ENCODE measurements at regions not wholly inside any gene's neighbourhood (a gene's known extent, or its start where the extent isn't known, plus 50 kb on each side); places are given as distances from the start of the nearest gene placed in this dataset.

DNA sequence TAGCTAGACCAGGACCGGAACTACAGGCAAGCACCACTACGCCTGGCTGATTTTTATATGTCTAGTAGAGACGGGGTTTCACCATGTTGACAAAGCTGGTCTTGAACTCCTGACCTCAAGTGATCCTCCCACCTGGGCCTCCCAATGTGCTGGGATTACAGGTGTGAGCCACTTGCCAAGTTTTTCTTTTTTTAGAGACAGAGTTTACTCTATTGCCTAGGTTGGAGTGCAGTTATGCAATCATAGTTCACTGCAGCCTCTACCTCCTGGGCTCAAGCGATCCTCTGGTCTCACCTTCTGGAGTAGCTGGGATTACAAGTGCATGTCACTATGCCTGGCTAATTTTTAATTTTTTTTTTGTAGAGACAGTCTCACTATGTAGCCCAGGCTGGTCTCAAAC is 201.5 kb upstream of the TBX3 start:
- no peak overlapping the region for H3K4me3 Mint-ChIP-seq
- H3K27ac Mint-ChIP-seq = no peak overlapping the region
- H3K9me3 Mint-ChIP-seq (ENCODE audit: low read depth) = peaks cover 2% of the 10 kb centered on the region
- DNase-seq (no peak), ATAC-seq (no peak)
- CTCF ChIA-PET = no interaction called here
- no peaks in the 10 kb centered on the region for H3K36me3 Mint-ChIP-seq
- H3K4me1 Mint-ChIP-seq = no peaks in the 10 kb centered on the region
- no peaks in the 10 kb centered on the region for H3K27me3 Mint-ChIP-seq

DNA sequence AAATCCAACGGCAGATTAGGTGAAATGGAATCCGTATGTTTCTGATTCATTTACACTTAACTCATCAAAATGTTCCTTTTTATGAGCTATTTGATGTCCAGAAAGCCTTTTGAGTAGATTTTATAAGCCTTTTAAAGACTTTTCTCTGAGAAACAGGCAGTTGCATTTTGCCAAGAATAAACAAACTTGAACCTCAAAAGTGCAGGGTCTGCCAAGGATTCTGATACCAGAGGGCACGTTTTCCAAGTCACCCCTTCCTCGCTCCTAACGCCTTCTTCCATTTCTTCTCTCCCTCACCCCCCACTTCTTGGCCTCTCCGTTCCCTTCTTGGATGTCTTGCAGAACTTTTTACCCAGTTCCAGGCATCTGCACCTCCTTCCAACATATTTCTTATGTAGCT is 200.6 kb upstream of the TBX3 start:
- no peaks in the 10 kb centered on the region for H3K27me3 Mint-ChIP-seq
- CTCF ChIA-PET = no interaction called here
- H3K36me3 Mint-ChIP-seq = no peaks in the 10 kb centered on the region
- no peak overlapping the region for H3K27ac Mint-ChIP-seq
- H3K4me1 Mint-ChIP-seq = no peaks in the 10 kb centered on the region
- H3K9me3 Mint-ChIP-seq (ENCODE audit: low read depth) = no peaks in the 10 kb centered on the region
- no peak for DNase-seq
- no peak overlapping the region for H3K4me3 Mint-ChIP-seq
- no peak for ATAC-seq

GRCh38 chr12:114882083-114882482 is 198.1 kb upstream of the TBX3 start:
- Mint-ChIP-seq H3K27me3 (no peaks in the 10 kb centered on the region), H3K4me1 (no peaks in the 10 kb centered on the region), H3K9me3 (ENCODE audit: low read depth) (peaks cover 2% of the 10 kb centered on the region), H3K4me3 (no peak overlapping the region), H3K36me3 (no peaks in the 10 kb centered on the region), H3K27ac (no peak overlapping the region)
- DNase-seq (no peak), ATAC-seq (no peak)
- CTCF ChIA-PET = no interaction called here

GRCh38 chr12:114879354-114879753 is 195.4 kb upstream of the TBX3 start:
- no peaks in the 10 kb centered on the region for H3K27me3 Mint-ChIP-seq
- ATAC-seq (no peak), DNase-seq (no peak)
- no peak overlapping the region for H3K4me3 Mint-ChIP-seq
- H3K4me1 Mint-ChIP-seq = no peaks in the 10 kb centered on the region
- peaks cover 2% of the 10 kb centered on the region for H3K9me3 Mint-ChIP-seq (ENCODE audit: low read depth)
- no peaks in the 10 kb centered on the region for H3K36me3 Mint-ChIP-seq
- H3K27ac Mint-ChIP-seq = no peak overlapping the region
- CTCF ChIA-PET = no interaction called here

DNA sequence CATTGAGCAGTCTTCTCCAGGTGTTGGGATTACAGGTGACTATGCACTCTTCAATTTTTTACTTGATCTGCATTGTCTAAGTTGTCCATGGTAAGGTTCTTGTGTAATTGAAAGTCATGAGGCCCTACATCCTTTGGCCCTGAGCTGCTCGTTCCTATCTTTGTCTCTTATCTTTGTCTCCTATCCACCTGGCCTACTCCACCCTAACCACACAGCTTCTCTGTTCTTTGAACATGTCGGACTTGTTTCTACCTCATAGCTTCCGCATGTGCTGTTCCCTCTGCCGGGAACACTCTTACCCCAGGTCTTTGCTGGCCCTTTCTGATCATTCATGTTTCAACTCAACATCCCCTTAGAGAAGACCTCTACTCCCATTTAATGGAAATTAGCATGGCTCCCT is 194.8 kb upstream of the TBX3 start:
- Mint-ChIP-seq H3K27me3 (no peaks in the 10 kb centered on the region), H3K4me3 (no peak overlapping the region), H3K27ac (no peak overlapping the region), H3K36me3 (no peaks in the 10 kb centered on the region), H3K9me3 (ENCODE audit: low read depth) (peaks cover 2% of the 10 kb centered on the region), H3K4me1 (no peaks in the 10 kb centered on the region)
- CTCF ChIA-PET = no interaction called here
- DNase-seq (no peak), ATAC-seq (no peak)

GRCh38 chr12:114876968-114877680 is 193.1 kb upstream of the TBX3 start:
- H3K4me3 Mint-ChIP-seq = no peak overlapping the region
- no peaks in the 10 kb centered on the region for H3K27me3 Mint-ChIP-seq
- no peak for ATAC-seq
- CTCF ChIA-PET = no interaction called here
- H3K36me3 Mint-ChIP-seq = no peaks in the 10 kb centered on the region
- H3K9me3 Mint-ChIP-seq (ENCODE audit: low read depth) = peaks cover 4% of the 10 kb centered on the region
- H3K4me1 Mint-ChIP-seq = no peaks in the 10 kb centered on the region
- no peak overlapping the region for H3K27ac Mint-ChIP-seq
- no peak for DNase-seq

DNA sequence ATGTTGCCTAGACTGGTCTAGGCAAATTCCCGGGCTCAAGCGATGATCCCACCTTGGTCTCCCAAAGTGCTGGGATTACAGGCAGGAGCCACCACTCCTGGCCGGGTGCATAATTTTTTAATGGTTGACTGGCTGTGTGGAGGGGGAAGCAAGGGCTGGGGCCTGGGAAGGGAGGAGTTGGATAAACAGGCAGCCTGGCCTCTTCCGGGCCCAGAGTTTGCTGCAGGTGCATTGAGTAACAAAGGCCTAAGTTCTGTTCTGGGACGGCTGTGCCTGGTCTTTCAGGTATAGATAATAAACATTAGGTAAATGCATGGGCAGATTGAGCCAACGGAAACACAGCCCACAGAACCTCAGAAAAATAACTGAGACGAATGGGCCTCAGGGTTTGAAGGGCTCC is 191.3 kb upstream of the TBX3 start:
- Mint-ChIP-seq H3K4me1 (no peaks in the 10 kb centered on the region), H3K27ac (no peak overlapping the region), H3K36me3 (no peaks in the 10 kb centered on the region), H3K27me3 (no peaks in the 10 kb centered on the region), H3K4me3 (no peak overlapping the region), H3K9me3 (ENCODE audit: low read depth) (peaks cover 5% of the 10 kb centered on the region)
- ATAC-seq (no peak), DNase-seq (no peak)
- CTCF ChIA-PET = no interaction called here

- H3K4me1 Mint-ChIP-seq = no peaks in the 10 kb centered on the region
- no peak overlapping the region for H3K27ac Mint-ChIP-seq
- CTCF ChIA-PET = no interaction called here
- DNase-seq (no peak), ATAC-seq (no peak)
- H3K27me3 Mint-ChIP-seq = no peaks in the 10 kb centered on the region
- H3K9me3 Mint-ChIP-seq (ENCODE audit: low read depth) = peaks cover 3% of the 10 kb centered on the region
- H3K36me3 Mint-ChIP-seq = no peaks in the 10 kb centered on the region
- H3K4me3 Mint-ChIP-seq = no peak overlapping the region
Observed at GRCh38 chr12:114873656-114874055, 189.7 kb upstream of the TBX3 start.

DNA sequence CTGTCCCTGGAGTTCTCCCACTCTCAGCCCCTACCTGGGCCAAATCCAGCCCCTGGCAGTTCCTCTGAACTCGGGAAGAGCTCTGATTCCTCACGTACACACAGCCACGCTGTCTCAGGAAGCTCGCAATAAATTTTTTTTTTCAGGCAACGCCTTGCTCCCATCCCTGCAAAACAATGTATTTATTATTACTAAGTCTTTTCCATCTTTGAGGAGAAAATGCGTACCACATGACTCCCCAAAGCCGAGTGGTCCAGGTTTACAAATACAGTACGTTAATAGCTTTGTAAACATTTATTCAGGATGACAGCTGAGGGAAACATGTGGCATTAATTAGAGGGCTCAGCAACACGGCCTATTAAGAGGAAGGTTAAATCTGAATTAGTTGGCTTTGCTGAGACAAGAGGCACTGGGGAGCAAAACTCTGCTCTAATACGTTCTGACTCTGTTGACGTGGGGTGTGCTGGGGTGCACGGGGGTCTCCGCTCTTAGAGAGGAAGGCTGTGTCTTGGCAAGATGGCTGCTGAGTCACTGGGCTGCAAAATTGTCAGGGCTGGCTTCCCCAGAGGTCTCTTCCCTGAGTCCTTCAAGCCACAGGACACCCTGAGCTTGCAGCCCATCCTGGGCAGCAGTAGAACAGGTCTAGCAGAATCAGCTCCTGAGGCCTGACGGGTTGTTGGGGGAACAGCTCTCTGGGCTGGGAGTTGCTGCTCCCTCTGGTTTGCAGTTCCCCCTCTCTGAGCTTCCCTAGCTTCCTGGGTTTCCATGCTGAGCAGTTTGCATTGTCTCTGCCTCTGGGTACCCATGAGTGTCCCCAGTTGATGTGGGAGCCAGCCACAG is 185.2 kb upstream of the TBX3 start:
- Mint-ChIP-seq H3K27me3 (no peaks in the 10 kb centered on the region), H3K4me1 (no peaks in the 10 kb centered on the region), H3K9me3 (ENCODE audit: low read depth) (peaks cover 4% of the 10 kb centered on the region), H3K36me3 (no peaks in the 10 kb centered on the region), H3K27ac (no peak overlapping the region), H3K4me3 (no peak overlapping the region)
- CTCF ChIA-PET = no interaction called here
- DNase-seq (no peak), ATAC-seq (no peak)

DNA sequence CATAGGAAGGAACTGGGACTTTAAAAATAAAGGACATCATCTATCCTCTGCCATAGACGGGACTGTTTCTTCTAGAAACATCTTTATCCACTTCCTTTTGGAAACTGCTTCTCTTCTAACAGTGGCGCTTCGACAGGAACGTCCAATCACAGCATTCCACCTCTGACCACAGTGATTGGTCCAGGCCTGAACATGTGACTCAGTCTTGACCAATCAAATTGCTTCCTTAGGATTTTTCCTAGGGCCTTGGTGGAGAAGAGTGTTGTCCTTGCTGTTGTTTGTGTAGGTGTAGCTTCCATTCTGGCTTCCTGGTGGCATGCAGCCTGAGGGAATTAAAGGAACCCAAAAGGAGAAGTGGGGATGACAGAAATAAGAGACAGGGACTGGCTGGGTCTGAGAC is 182.4 kb upstream of the TBX3 start:
- Mint-ChIP-seq H3K9me3 (ENCODE audit: low read depth) (peaks cover 10% of the 10 kb centered on the region), H3K36me3 (no peaks in the 10 kb centered on the region), H3K27ac (no peak overlapping the region), H3K4me1 (no peaks in the 10 kb centered on the region), H3K4me3 (no peak overlapping the region), H3K27me3 (no peaks in the 10 kb centered on the region)
- ATAC-seq (no peak), DNase-seq (no peak)
- CTCF ChIA-PET = no interaction called here

GRCh38 chr12:114864837-114865551 is 181.0 kb upstream of the TBX3 start:
- Mint-ChIP-seq H3K4me3 (no peak overlapping the region), H3K36me3 (no peaks in the 10 kb centered on the region), H3K9me3 (ENCODE audit: low read depth) (peaks cover 10% of the 10 kb centered on the region), H3K27ac (no peak overlapping the region), H3K4me1 (no peaks in the 10 kb centered on the region), H3K27me3 (no peaks in the 10 kb centered on the region)
- no peak for ATAC-seq
- DNase-seq = no peak
- CTCF ChIA-PET = no interaction called here

DNA sequence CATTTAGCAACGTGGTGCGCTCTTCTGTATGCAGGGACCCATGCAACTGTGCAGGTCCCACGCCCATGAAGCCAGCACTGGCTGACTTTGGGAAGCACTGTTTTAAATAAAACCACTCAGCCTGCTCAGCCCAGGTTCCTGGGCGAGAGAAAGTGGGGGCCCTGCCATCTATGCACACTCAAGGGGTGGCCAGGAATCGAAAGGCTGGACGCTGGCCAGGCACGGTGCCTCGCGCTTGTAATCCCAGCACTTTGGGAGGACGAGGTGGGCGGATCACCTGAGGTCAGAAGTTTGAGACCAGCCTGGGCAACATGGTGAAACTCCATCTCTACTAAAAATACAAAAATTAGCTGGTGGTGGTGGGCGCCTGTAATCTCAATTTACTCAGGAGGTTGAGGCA is 179.9 kb upstream of the TBX3 start:
- no peaks in the 10 kb centered on the region for H3K4me1 Mint-ChIP-seq
- no peak overlapping the region for H3K27ac Mint-ChIP-seq
- no peaks in the 10 kb centered on the region for H3K36me3 Mint-ChIP-seq
- no peaks in the 10 kb centered on the region for H3K27me3 Mint-ChIP-seq
- peaks cover 10% of the 10 kb centered on the region for H3K9me3 Mint-ChIP-seq (ENCODE audit: low read depth)
- no peak overlapping the region for H3K4me3 Mint-ChIP-seq
- no peak for DNase-seq
- CTCF ChIA-PET = no interaction called here
- no peak for ATAC-seq

DNA sequence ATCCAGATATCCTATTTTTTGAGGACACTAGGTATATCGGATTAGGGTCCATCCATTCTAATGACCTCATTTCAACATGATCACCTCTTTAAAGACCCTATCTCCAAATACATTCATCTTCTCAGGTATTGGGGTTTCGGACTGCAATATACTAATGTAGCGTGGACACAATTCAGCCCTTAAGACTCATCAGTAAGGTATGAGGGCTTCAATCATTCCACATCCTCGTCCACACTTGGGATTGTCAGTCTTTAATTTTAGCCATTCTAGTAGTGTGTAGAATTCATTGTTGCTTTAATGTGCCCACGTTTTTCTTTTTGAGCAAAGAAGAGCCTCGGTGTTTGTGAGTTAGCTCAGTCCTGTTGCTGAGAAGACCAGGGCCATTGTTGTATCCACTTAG is 177.0 kb upstream of the TBX3 start:
- CTCF ChIA-PET = interaction anchor here (0.7 kb wide), 1 partner anchor 35 kb away, joined by 3 read pairs; no protein-coding TSS in a partner anchor
- no peaks in the 10 kb centered on the region for H3K27me3 Mint-ChIP-seq
- no peak overlapping the region for H3K4me3 Mint-ChIP-seq
- DNase-seq = no peak
- H3K9me3 Mint-ChIP-seq (ENCODE audit: low read depth) = peaks cover 10% of the 10 kb centered on the region
- H3K27ac Mint-ChIP-seq = no peak overlapping the region
- no peaks in the 10 kb centered on the region for H3K36me3 Mint-ChIP-seq
- H3K4me1 Mint-ChIP-seq = no peaks in the 10 kb centered on the region
- ATAC-seq = no peak

Measured in activated CD8-positive, alpha-beta memory T cell treated with anti-CD3 and anti-CD28 coated beads, Interleukin-2, amount 10 ng/mL, durations not matched to agents 7 days and 5 days (primary cell).